Panc1 (cell line): ENCODE measurements at regions not wholly inside any gene's neighbourhood (a gene's known extent, or its start where the extent isn't known, plus 50 kb on each side); places are given as distances from the start of the nearest gene placed in this dataset.

Experiments
- ATAC-seq: fragments of 200-7000 bp; cut with Tn5 transposase; 2 replicates; pipeline ENCODE4 v1.9.1; 2020; ENCODE audit warnings: mild to moderate bottlenecking, moderate library complexity
- BruUV-seq: library from RNA; stranded (reverse); fragments of 400-500 nt; replicated peaks from 2 replicates; lab custom pipeline; 2021; lab: Mats Ljungman, UMichigan
- CTCF ChIA-PET: fragments of 300-600 bp; sonication (Branson Sonifier 250); formaldehyde crosslinking; loops from one replicate; lab custom pipeline; 2022; ENCODE audit warnings: antibody characterized with exemption; lab: Charles Lee
- POLR2A ChIA-PET: fragments of 300-600 bp; sonication (Branson Sonifier 250); formaldehyde crosslinking; loops from one replicate; lab custom pipeline; 2022; ENCODE audit warnings: antibody characterized with exemption; lab: Charles Lee
- DNase-seq: peaks from one replicate; pipeline ENCODE4 v3.0.0-alpha.2; 2010; ENCODE audit warnings: low read depth, low spot score
- H3K27ac ChIP-seq: 2 replicates; pipeline ENCODE4 v1.5.1; 2011; ENCODE audit warnings: mild to moderate bottlenecking, low read length, inconsistent platforms
- H3K27me3 ChIP-seq: fragments of 200-500 bp; sonication (Bioruptor generic); 2 replicates; pipeline ENCODE4 v1.6.0; 2014; ENCODE audit warnings: low read length, inconsistent platforms; ENCODE audit not compliant: control insufficient read depth, insufficient read depth
- H3K36me3 ChIP-seq: fragments of 200-500 bp; sonication (Bioruptor generic); 2 replicates; pipeline ENCODE4 v1.5.1; 2014; ENCODE audit warnings: inconsistent platforms, mild to moderate bottlenecking, low read length, moderate library complexity; ENCODE audit not compliant: control insufficient read depth, insufficient read depth
- H3K4me1 ChIP-seq: 2 replicates; pipeline ENCODE4 v1.5.1; 2011; ENCODE audit warnings: inconsistent platforms, mild to moderate bottlenecking, low read length, moderate library complexity; ENCODE audit not compliant: control insufficient read depth, insufficient read depth
- H3K4me3 ChIP-seq, 2 experiments: 2 replicates each; pipeline ENCODE4 v1.5.1; 2011 to 2012; ENCODE audit warnings: low read depth in 2 of 2, low read length in 2 of 2, mild to moderate bottlenecking in 2 of 2, inconsistent platforms in 1 of 2, moderate library complexity in 1 of 2
- H3K9me3 ChIP-seq: fragments of 200-500 bp; sonication (Bioruptor generic); 2 replicates; pipeline ENCODE4 v1.5.1; 2014; ENCODE audit warnings: low read depth, mild to moderate bottlenecking, inconsistent platforms, low read length, moderate library complexity; ENCODE audit not compliant: control insufficient read depth, insufficient read depth
- POLR2AphosphoS5 ChIP-seq: IDR thresholded peaks from 2 replicates; pipeline ENCODE4 v1.6.1; 2012; ENCODE audit warnings: mild to moderate bottlenecking, low read depth, low read length, moderate library complexity
- SIN3A ChIP-seq: IDR thresholded peaks from 2 replicates; pipeline ENCODE4 v1.6.1; 2012; ENCODE audit warnings: low read depth, mild to moderate bottlenecking, low read length, moderate library complexity, borderline replicate concordance; ENCODE audit not compliant: insufficient read depth
- TCF7L2 ChIP-seq: IDR thresholded peaks from 2 replicates; pipeline ENCODE4 v1.6.1; 2011; ENCODE audit warnings: mild to moderate bottlenecking, low read depth, low read length, inconsistent platforms
- in situ Hi-C: cut with HindIII; loops from 2 replicates; pipeline ENCODE4 v1.10.0; 2016; ENCODE audit warnings: low sequenced_read_pairs, low pct_unique_long_range_greater_than_20kb
- intact Hi-C: fragments of 100-400 bp; cut with micrococcal nuclease; formaldehyde crosslinking; loops from one replicate; pipeline ENCODE4 v1.10.0; 2022; ENCODE audit not compliant: unreplicated experiment
- TF ChIP-seq, protein P1 (sequence below): fragments of 450-650 bp; IDR thresholded peaks from 2 replicates; pipeline ENCODE4 v1.5.1; 2017; ENCODE audit warnings: mild to moderate bottlenecking
- TF ChIP-seq, protein P2 (sequence below), 2 experiments: IDR thresholded peaks; 2 replicates each; pipeline ENCODE4 v1.6.1; 2011 to 2012; ENCODE audit warnings: low read depth in 2 of 2, control low read depth in 1 of 2, low read length in 1 of 2, mild to moderate bottlenecking in 1 of 2, moderate library complexity in 1 of 2; ENCODE audit not compliant: insufficient read depth in 1 of 2

DNA sequence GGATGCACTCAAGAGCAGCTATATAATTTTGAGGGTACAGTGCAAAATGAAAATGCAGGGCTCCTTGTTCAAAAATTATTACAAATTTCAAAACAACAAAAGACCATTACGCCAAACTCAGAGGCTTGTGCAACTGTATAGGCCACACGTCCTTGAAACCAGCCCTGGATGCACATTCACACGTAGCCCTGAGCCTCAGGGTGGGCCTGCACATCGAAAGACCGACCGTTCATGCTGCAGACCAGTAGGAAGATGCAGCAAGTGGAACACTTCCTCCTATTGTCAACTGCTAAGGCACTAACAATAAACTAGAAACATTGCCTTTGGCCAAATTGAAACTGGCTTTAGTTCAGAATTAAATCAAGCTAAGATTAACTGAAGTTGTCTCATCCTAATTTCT is 174.7 kb downstream of the SHOX2 start:
- Histone ChIP-seq H3K9me3 (no peaks in the 10 kb centered on the region), H3K4me1 (no peaks in the 10 kb centered on the region), H3K27ac (no peak overlapping the region), H3K27me3 (no peaks in the 10 kb centered on the region), H3K4me3 (no peak overlapping the region), H3K36me3 (no peaks in the 10 kb centered on the region)
- POLR2A ChIA-PET = no interaction called here
- TF ChIP-seq POLR2AphosphoS5 = no peak
- no peak for TF ChIP-seq TCF7L2
- TF ChIP-seq, protein P1, sequence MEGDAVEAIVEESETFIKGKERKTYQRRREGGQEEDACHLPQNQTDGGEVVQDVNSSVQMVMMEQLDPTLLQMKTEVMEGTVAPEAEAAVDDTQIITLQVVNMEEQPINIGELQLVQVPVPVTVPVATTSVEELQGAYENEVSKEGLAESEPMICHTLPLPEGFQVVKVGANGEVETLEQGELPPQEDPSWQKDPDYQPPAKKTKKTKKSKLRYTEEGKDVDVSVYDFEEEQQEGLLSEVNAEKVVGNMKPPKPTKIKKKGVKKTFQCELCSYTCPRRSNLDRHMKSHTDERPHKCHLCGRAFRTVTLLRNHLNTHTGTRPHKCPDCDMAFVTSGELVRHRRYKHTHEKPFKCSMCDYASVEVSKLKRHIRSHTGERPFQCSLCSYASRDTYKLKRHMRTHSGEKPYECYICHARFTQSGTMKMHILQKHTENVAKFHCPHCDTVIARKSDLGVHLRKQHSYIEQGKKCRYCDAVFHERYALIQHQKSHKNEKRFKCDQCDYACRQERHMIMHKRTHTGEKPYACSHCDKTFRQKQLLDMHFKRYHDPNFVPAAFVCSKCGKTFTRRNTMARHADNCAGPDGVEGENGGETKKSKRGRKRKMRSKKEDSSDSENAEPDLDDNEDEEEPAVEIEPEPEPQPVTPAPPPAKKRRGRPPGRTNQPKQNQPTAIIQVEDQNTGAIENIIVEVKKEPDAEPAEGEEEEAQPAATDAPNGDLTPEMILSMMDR = no peak
- TF ChIP-seq, protein P2, sequence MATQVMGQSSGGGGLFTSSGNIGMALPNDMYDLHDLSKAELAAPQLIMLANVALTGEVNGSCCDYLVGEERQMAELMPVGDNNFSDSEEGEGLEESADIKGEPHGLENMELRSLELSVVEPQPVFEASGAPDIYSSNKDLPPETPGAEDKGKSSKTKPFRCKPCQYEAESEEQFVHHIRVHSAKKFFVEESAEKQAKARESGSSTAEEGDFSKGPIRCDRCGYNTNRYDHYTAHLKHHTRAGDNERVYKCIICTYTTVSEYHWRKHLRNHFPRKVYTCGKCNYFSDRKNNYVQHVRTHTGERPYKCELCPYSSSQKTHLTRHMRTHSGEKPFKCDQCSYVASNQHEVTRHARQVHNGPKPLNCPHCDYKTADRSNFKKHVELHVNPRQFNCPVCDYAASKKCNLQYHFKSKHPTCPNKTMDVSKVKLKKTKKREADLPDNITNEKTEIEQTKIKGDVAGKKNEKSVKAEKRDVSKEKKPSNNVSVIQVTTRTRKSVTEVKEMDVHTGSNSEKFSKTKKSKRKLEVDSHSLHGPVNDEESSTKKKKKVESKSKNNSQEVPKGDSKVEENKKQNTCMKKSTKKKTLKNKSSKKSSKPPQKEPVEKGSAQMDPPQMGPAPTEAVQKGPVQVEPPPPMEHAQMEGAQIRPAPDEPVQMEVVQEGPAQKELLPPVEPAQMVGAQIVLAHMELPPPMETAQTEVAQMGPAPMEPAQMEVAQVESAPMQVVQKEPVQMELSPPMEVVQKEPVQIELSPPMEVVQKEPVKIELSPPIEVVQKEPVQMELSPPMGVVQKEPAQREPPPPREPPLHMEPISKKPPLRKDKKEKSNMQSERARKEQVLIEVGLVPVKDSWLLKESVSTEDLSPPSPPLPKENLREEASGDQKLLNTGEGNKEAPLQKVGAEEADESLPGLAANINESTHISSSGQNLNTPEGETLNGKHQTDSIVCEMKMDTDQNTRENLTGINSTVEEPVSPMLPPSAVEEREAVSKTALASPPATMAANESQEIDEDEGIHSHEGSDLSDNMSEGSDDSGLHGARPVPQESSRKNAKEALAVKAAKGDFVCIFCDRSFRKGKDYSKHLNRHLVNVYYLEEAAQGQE (IDR thresholded peaks at IDR 0.05; ENCODE audit: insufficient read depth in 1 of 2, low read depth in 2 of 2, low read length in 1 of 2) = no peak
- TF ChIP-seq SIN3A = no peak
- DNase-seq = no peak
- intact Hi-C loops = no loop called here
- no TSS peak for BruUV-seq
- CTCF ChIA-PET = no interaction called here
- ATAC-seq = no peak
- in situ Hi-C loops = no loop called here

- TF ChIP-seq, protein P2 (IDR thresholded peaks at IDR 0.05; ENCODE audit: insufficient read depth in 1 of 2, low read depth in 2 of 2, low read length in 1 of 2) = no peak
- TF ChIP-seq TCF7L2 = no peak
- TF ChIP-seq, protein P1 = no peak
- TF ChIP-seq SIN3A = no peak
- TF ChIP-seq POLR2AphosphoS5 = no peak
- intact Hi-C loops (no loop called here), in situ Hi-C loops (no loop called here)
- Histone ChIP-seq H3K4me1 (no peaks in the 10 kb centered on the region), H3K27me3 (no peaks in the 10 kb centered on the region), H3K27ac (no peak overlapping the region), H3K9me3 (no peaks in the 10 kb centered on the region), H3K36me3 (no peaks in the 10 kb centered on the region), H3K4me3 (no peak overlapping the region)
- ChIA-PET CTCF (no interaction called here), POLR2A (interaction anchor here (0.6 kb wide), 1 partner anchor 513 kb away, joined by 4 read pairs; no protein-coding TSS in a partner anchor)
- no TSS peak for BruUV-seq
- ATAC-seq (no peak), DNase-seq (no peak)
These were observed 176.0 kb downstream of the SHOX2 start for GRCh38 chr3:157930000-157930780.
